ENCODE measurements at regions not wholly inside any gene's neighbourhood (a gene's known extent, or its start where the extent isn't known, plus 50 kb on each side); places are given as distances from the start of the nearest gene placed in this dataset.

DNA sequence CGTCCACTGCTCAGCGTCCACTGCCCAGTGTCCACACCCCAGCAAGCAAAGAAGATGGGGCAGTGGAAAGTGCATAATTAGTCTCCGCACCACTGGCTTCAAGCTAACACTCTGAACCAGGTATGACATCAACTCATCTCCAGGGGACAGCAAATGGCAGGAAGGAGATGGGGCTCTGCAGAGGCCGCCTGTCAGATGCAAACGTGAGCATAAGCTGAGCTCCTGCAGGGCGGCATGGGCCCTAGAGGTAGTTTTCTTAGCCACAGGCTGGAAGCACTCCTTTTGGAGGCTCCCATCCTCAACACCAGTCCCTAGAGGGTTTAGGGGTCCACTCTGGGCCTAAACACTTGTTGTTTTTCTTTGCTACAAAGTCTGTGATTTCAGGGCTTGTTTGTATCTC, 335.8 kb upstream of the MKI67 start:
- TF ChIP-seq POLR2A (IDR thresholded peaks at IDR 0.05; ENCODE audit: low read depth, low read length) (no peak), PAX5 (IDR thresholded peaks at IDR 0.05; ENCODE audit: insufficient read depth, low read length, severe bottlenecking) (no peak), POLR2AphosphoS5 (IDR thresholded peaks at IDR 0.05; ENCODE audit: low read depth, low read length) (no peak), TAF1 (IDR thresholded peaks at IDR 0.05; ENCODE audit: low read depth, low read length) (no peak)

All from GM12891 (cell line).